Activated CD4-positive, alpha-beta memory T cell treated with anti-CD3 and anti-CD28 coated beads, Interleukin-2, amount 10 ng/mL, durations not matched to agents 7 days and 5 days (primary cell): ENCODE measurements at regions not wholly inside any gene's neighbourhood (a gene's known extent, or its start where the extent isn't known, plus 50 kb on each side); places are given as distances from the start of the nearest gene placed in this dataset.

Experiments used
- CTCF ChIA-PET: fragments of 350-600 bp; sonication (Branson Sonifier 250); formaldehyde crosslinking; loops from one replicate; lab custom pipeline; 2021; ENCODE audit warnings: antibody characterized with exemption, inconsistent platforms; lab: Charles Lee
- POLR2A ChIA-PET: fragments of 350-600 bp; sonication (Branson Sonifier 250); formaldehyde crosslinking; loops from one replicate; lab custom pipeline; 2021; ENCODE audit warnings: antibody characterized with exemption; lab: Charles Lee
- DNase-seq: peaks from one replicate; pipeline ENCODE4 v3.0.0-alpha.2; 2020
- H3K27ac Mint-ChIP-seq: one replicate; pipeline ENCODE4 v1.8.0; 2021; ENCODE audit warnings: mild to moderate bottlenecking, mixed read lengths
- H3K27me3 Mint-ChIP-seq: one replicate; pipeline ENCODE4 v1.8.0; 2021; ENCODE audit warnings: mixed read lengths
- H3K36me3 Mint-ChIP-seq: one replicate; pipeline ENCODE4 v1.8.0; 2021; ENCODE audit warnings: low read depth, mixed read lengths
- H3K4me1 Mint-ChIP-seq: one replicate; pipeline ENCODE4 v1.8.0; 2021; ENCODE audit warnings: mixed read lengths
- H3K4me3 Mint-ChIP-seq: one replicate; pipeline ENCODE4 v1.8.0; 2021; ENCODE audit warnings: mild to moderate bottlenecking, mixed read lengths
- H3K9me3 Mint-ChIP-seq: one replicate; pipeline ENCODE4 v1.8.0; 2021; ENCODE audit warnings: mixed read lengths

- Mint-ChIP-seq H3K27ac (peak overlapping the region; percentile 56), H3K9me3 (no peaks in the 10 kb centered on the region), H3K36me3 (no peaks in the 10 kb centered on the region), H3K4me3 (no peak overlapping the region), H3K4me1 (peaks cover 7% of the 10 kb centered on the region), H3K27me3 (peaks cover 11% of the 10 kb centered on the region)
- ChIA-PET CTCF (no interaction called here), POLR2A (no interaction called here)
- DNase-seq = peak; percentile 28
Observed at GRCh38 chr2:20539133-20539719, 92.4 kb downstream of the RHOB start.

GRCh38 chr2:20539776-20540586, 93.1 kb downstream of the RHOB start:
- peaks cover 7% of the 10 kb centered on the region for H3K4me1 Mint-ChIP-seq
- peaks cover 11% of the 10 kb centered on the region for H3K27me3 Mint-ChIP-seq
- no peak for DNase-seq
- POLR2A ChIA-PET = no interaction called here
- no peaks in the 10 kb centered on the region for H3K36me3 Mint-ChIP-seq
- H3K27ac Mint-ChIP-seq = no peak overlapping the region
- no peaks in the 10 kb centered on the region for H3K9me3 Mint-ChIP-seq
- no peak overlapping the region for H3K4me3 Mint-ChIP-seq
- CTCF ChIA-PET = no interaction called here

GRCh38 chr2:20540587-20541293, 93.9 kb downstream of the RHOB start:
- ChIA-PET CTCF (no interaction called here), POLR2A (interaction anchor here (1.4 kb wide), 1 partner anchor 36 kb away, joined by 3 read pairs; no protein-coding TSS in a partner anchor)
- no peaks in the 10 kb centered on the region for H3K36me3 Mint-ChIP-seq
- no peak overlapping the region for H3K27ac Mint-ChIP-seq
- H3K4me1 Mint-ChIP-seq = peaks cover 7% of the 10 kb centered on the region
- H3K27me3 Mint-ChIP-seq = peaks cover 13% of the 10 kb centered on the region
- H3K4me3 Mint-ChIP-seq = no peak overlapping the region
- no peak for DNase-seq
- H3K9me3 Mint-ChIP-seq = no peaks in the 10 kb centered on the region

DNA sequence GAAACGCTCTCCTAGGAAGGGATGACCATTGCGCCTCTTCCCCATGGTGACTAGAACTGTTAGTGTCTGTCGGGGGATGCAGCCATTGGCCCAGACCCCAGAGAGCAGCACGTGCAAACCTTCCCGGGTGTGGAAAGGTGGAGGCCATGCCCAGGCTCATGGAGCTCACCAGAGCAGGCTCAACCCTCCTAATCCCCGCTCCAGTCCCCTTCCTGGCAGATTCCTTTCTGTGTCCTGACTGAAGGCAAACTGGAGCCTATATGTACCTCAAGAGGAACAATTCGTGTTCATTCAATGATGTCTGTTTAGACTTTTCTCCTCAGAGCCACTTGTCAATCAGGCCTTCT, 94.4 kb downstream of the RHOB start:
- ChIA-PET POLR2A (interaction anchor here (1.4 kb wide), 1 partner anchor 36 kb away, joined by 3 read pairs; no protein-coding TSS in a partner anchor), CTCF (no interaction called here)

DNA sequence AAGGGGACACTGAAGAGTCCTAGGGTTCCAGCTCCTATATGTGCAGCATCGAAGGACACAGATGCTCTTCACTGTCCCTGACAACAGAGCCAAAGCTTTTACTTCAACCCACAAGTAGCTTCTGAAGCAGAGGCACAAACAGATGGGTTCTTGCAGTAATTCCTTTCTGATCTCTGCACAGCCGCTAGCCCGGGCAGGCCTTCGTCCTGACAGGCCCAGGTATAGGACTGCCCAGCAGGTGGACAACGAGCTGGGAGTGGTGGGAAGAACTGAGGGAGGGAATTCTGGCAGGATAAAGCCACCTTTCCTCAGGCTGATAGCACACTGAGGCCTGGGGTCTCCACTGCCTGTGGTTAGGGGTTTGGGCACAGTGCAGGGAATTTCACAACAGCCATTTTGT, 94.8 kb downstream of the RHOB start:
- H3K36me3 Mint-ChIP-seq = no peaks in the 10 kb centered on the region
- ChIA-PET POLR2A (interaction anchor here (1.4 kb wide), 1 partner anchor 35 kb away, joined by 3 read pairs; no protein-coding TSS in a partner anchor), CTCF (no interaction called here)
- H3K4me1 Mint-ChIP-seq = peaks cover 7% of the 10 kb centered on the region
- no peak overlapping the region for H3K4me3 Mint-ChIP-seq
- no peak overlapping the region for H3K27ac Mint-ChIP-seq
- peaks cover 18% of the 10 kb centered on the region for H3K27me3 Mint-ChIP-seq
- DNase-seq = no peak
- no peaks in the 10 kb centered on the region for H3K9me3 Mint-ChIP-seq

More for the DNA sequence above, 94.4 kb downstream of the RHOB start:
- no peak for DNase-seq
- H3K4me1 Mint-ChIP-seq = peaks cover 7% of the 10 kb centered on the region
- H3K27me3 Mint-ChIP-seq = peaks cover 15% of the 10 kb centered on the region
- H3K36me3 Mint-ChIP-seq = no peaks in the 10 kb centered on the region
- H3K9me3 Mint-ChIP-seq = no peaks in the 10 kb centered on the region
- H3K4me3 Mint-ChIP-seq = no peak overlapping the region
- no peak overlapping the region for H3K27ac Mint-ChIP-seq

GRCh38 chr2:20542269-20542668, 95.4 kb downstream of the RHOB start:
- no peak for DNase-seq
- Mint-ChIP-seq H3K4me3 (no peak overlapping the region), H3K27ac (no peak overlapping the region), H3K4me1 (peaks cover 7% of the 10 kb centered on the region), H3K36me3 (no peaks in the 10 kb centered on the region), H3K9me3 (no peaks in the 10 kb centered on the region), H3K27me3 (peaks cover 21% of the 10 kb centered on the region)
- ChIA-PET CTCF (no interaction called here), POLR2A (interaction anchor here (1.4 kb wide), 1 partner anchor 35 kb away, joined by 3 read pairs; no protein-coding TSS in a partner anchor)

DNA sequence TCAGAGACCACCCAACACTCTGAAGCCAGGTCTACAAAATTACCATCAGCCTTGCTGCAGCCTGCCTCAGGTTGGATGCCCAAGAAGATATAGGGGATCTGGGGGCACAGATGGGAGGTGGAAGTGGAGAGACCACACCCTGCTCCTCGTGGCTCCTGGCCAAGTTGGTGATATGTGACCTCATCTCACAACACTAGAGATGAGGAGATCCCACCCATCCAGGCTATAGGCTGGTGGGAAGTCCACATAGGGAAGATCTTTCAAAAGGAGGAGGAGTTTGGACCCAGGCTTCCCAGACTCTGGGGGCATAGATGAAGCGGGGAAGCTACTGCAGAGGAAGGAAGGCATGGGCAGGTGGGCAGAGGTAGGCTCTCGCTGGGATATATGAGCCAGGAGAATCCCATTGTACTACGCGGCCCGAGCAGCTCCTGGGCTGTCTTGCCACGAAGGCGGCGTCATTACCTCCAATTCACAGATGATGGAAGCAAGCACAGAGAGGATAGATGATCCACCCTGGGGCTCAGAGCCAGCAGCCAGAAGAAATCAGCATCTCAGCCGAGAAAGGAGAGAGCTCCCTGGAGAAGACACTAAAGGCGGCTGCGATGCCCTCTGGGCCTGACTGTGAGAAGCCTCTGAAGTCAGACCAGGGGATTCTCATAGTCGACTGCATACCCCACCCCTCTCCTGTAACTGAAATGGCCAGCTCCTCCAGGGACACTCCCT, 96.0 kb downstream of the RHOB start:
- ChIA-PET CTCF (no interaction called here), POLR2A (no interaction called here)
- no peaks in the 10 kb centered on the region for H3K36me3 Mint-ChIP-seq
- H3K9me3 Mint-ChIP-seq = no peaks in the 10 kb centered on the region
- DNase-seq = no peak
- peaks cover 23% of the 10 kb centered on the region for H3K27me3 Mint-ChIP-seq
- H3K4me1 Mint-ChIP-seq = peaks cover 7% of the 10 kb centered on the region
- no peak overlapping the region for H3K4me3 Mint-ChIP-seq
- no peak overlapping the region for H3K27ac Mint-ChIP-seq

DNA sequence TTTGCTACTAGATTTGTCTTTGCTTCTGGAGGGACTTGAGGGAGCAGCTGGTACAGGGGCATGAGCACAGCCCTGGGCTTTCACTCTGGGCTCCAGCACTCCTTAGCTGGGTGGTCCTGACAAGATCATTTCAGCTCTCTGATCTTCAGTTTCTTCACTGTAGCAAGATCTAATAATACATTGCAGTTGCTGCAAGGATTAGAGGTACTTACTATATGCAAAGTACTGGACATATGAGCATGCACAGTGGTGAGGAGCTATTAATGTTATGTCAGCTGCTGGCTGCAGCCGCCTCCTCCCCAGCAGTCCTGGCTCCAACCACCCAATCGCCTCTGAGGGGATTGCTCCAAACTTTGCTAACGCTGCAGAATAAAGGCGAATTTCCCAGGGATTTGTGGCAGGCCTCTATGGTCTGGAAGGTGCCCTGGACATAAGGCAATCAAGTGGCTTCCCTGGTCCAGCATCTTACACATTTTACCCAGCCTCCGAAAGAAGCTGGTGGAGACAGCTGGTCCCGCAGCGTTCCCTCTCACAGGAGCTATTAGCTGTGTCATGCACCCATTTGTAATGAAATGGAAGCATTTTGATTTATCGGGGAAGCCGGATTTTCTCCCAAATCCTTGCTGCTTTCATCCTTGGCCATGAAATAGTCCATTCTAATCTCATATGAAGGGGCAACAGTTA, 96.7 kb downstream of the RHOB start:
- Mint-ChIP-seq H3K9me3 (no peaks in the 10 kb centered on the region), H3K27me3 (peaks cover 23% of the 10 kb centered on the region), H3K27ac (no peak overlapping the region), H3K36me3 (no peaks in the 10 kb centered on the region), H3K4me3 (no peak overlapping the region), H3K4me1 (peaks cover 7% of the 10 kb centered on the region)
- CTCF ChIA-PET = no interaction called here
- no peak for DNase-seq
- POLR2A ChIA-PET = no interaction called here

GRCh38 chr2:20544153-20544747, 97.4 kb downstream of the RHOB start:
- H3K36me3 Mint-ChIP-seq = no peaks in the 10 kb centered on the region
- H3K4me1 Mint-ChIP-seq = peaks cover 5% of the 10 kb centered on the region
- no peak overlapping the region for H3K4me3 Mint-ChIP-seq
- peaks cover 21% of the 10 kb centered on the region for H3K27me3 Mint-ChIP-seq
- no peaks in the 10 kb centered on the region for H3K9me3 Mint-ChIP-seq
- H3K27ac Mint-ChIP-seq = no peak overlapping the region
- POLR2A ChIA-PET = no interaction called here
- CTCF ChIA-PET = no interaction called here
- DNase-seq = no peak

- H3K27me3 Mint-ChIP-seq = peaks cover 12% of the 10 kb centered on the region
- no peak for DNase-seq
- CTCF ChIA-PET = no interaction called here
- H3K9me3 Mint-ChIP-seq = no peaks in the 10 kb centered on the region
- POLR2A ChIA-PET = no interaction called here
- peaks cover 4% of the 10 kb centered on the region for H3K4me1 Mint-ChIP-seq
- no peaks in the 10 kb centered on the region for H3K36me3 Mint-ChIP-seq
- no peak overlapping the region for H3K4me3 Mint-ChIP-seq
- H3K27ac Mint-ChIP-seq = no peak overlapping the region
Observed at GRCh38 chr2:20549144-20549543, 101.8 kb downstream of the HS1BP3 start.

GRCh38 chr2:20549691-20550348, 101.1 kb downstream of the HS1BP3 start:
- H3K4me1 Mint-ChIP-seq = peaks cover 4% of the 10 kb centered on the region
- H3K9me3 Mint-ChIP-seq = no peaks in the 10 kb centered on the region
- peaks cover 12% of the 10 kb centered on the region for H3K27me3 Mint-ChIP-seq
- POLR2A ChIA-PET = no interaction called here
- H3K4me3 Mint-ChIP-seq = no peak overlapping the region
- H3K27ac Mint-ChIP-seq = no peak overlapping the region
- no peaks in the 10 kb centered on the region for H3K36me3 Mint-ChIP-seq
- CTCF ChIA-PET = interaction anchor here (1.2 kb wide), 1 partner anchor 101 kb away, joined by 3 read pairs; the partner anchor contains the start of gene HS1BP3
- no peak for DNase-seq
